ENCODE measurements at regions not wholly inside any gene's neighbourhood (a gene's known extent, or its start where the extent isn't known, plus 50 kb on each side); places are given as distances from the start of the nearest gene placed in this dataset.

GRCh38 chr11:123284454-123284853 lies 89.4 kb upstream of the CLMP start:
- no peak for TF ChIP-seq CTCF (IDR thresholded peaks at IDR 0.05; ENCODE audit: unreplicated experiment)
- Mint-ChIP-seq H3K4me1 (peaks cover 13% of the 10 kb centered on the region), H3K36me3 (no peaks in the 10 kb centered on the region), H3K4me3 (no peak overlapping the region), H3K27me3 (ENCODE audit: low read depth) (peaks cover 16% of the 10 kb centered on the region), H3K27ac (no peak overlapping the region), H3K9me3 (peaks cover 8% of the 10 kb centered on the region)
- no peak for DNase-seq (ENCODE audit: low spot score in 2 of 2, unreplicated experiment in 2 of 2)

GRCh38 chr11:123282597-123282996 lies 87.5 kb upstream of the CLMP start:
- Mint-ChIP-seq H3K4me3 (no peak overlapping the region), H3K36me3 (no peaks in the 10 kb centered on the region), H3K4me1 (peaks cover 13% of the 10 kb centered on the region), H3K9me3 (peaks cover 11% of the 10 kb centered on the region), H3K27ac (no peak overlapping the region), H3K27me3 (ENCODE audit: low read depth) (peaks cover 14% of the 10 kb centered on the region)
- TF ChIP-seq CTCF (IDR thresholded peaks at IDR 0.05; ENCODE audit: unreplicated experiment) = no peak
- DNase-seq (ENCODE audit: low spot score in 2 of 2, unreplicated experiment in 2 of 2) = no peak

GRCh38 chr11:123273616-123274015 lies 78.6 kb upstream of the CLMP start:
- H3K4me3 Mint-ChIP-seq = no peak overlapping the region
- DNase-seq (ENCODE audit: low spot score in 2 of 2, unreplicated experiment in 2 of 2) = no peak
- H3K27me3 Mint-ChIP-seq (ENCODE audit: low read depth) = no peaks in the 10 kb centered on the region
- no peak overlapping the region for H3K27ac Mint-ChIP-seq
- no peaks in the 10 kb centered on the region for H3K4me1 Mint-ChIP-seq
- no peak for TF ChIP-seq CTCF (IDR thresholded peaks at IDR 0.05; ENCODE audit: unreplicated experiment)
- peaks cover 4% of the 10 kb centered on the region for H3K9me3 Mint-ChIP-seq
- no peaks in the 10 kb centered on the region for H3K36me3 Mint-ChIP-seq

GRCh38 chr11:123272565-123272964 lies 77.5 kb upstream of the CLMP start:
- no peak overlapping the region for H3K4me3 Mint-ChIP-seq
- no peaks in the 10 kb centered on the region for H3K36me3 Mint-ChIP-seq
- no peaks in the 10 kb centered on the region for H3K27me3 Mint-ChIP-seq (ENCODE audit: low read depth)
- no peak overlapping the region for H3K27ac Mint-ChIP-seq
- H3K4me1 Mint-ChIP-seq = no peaks in the 10 kb centered on the region
- peaks cover under 1% of the 10 kb centered on the region for H3K9me3 Mint-ChIP-seq
- no peak for DNase-seq (ENCODE audit: low spot score in 2 of 2, unreplicated experiment in 2 of 2)
- TF ChIP-seq CTCF (IDR thresholded peaks at IDR 0.05; ENCODE audit: unreplicated experiment) = no peak

GRCh38 chr11:123268156-123268555 lies 73.1 kb upstream of the CLMP start:
- Mint-ChIP-seq H3K27ac (no peak overlapping the region), H3K36me3 (no peaks in the 10 kb centered on the region), H3K4me3 (no peak overlapping the region), H3K4me1 (peaks cover 2% of the 10 kb centered on the region), H3K27me3 (ENCODE audit: low read depth) (peaks cover 5% of the 10 kb centered on the region), H3K9me3 (no peaks in the 10 kb centered on the region)
- DNase-seq (ENCODE audit: low spot score in 2 of 2, unreplicated experiment in 2 of 2) = no peak
- TF ChIP-seq CTCF (IDR thresholded peaks at IDR 0.05; ENCODE audit: unreplicated experiment) = no peak

- peaks cover 5% of the 10 kb centered on the region for H3K27me3 Mint-ChIP-seq (ENCODE audit: low read depth)
- DNase-seq (ENCODE audit: low spot score in 2 of 2, unreplicated experiment in 2 of 2) = no peak
- no peaks in the 10 kb centered on the region for H3K9me3 Mint-ChIP-seq
- no peak for TF ChIP-seq CTCF (IDR thresholded peaks at IDR 0.05; ENCODE audit: unreplicated experiment)
- no peak overlapping the region for H3K4me3 Mint-ChIP-seq
- H3K27ac Mint-ChIP-seq = no peak overlapping the region
- H3K4me1 Mint-ChIP-seq = peaks cover 5% of the 10 kb centered on the region
- no peaks in the 10 kb centered on the region for H3K36me3 Mint-ChIP-seq
Observed at GRCh38 chr11:123265951-123266350, 70.9 kb upstream of the CLMP start.

Measured in mesothelial cell of epicardium (in vitro differentiated cells).